WI38 (cell line): ENCODE measurements at regions not wholly inside any gene's neighbourhood (a gene's known extent, or its start where the extent isn't known, plus 50 kb on each side); places are given as distances from the start of the nearest gene placed in this dataset.

Experiments used
- H3K4me3 ChIP-seq: 2 replicates; pipeline ENCODE4 v1.5.1; 2011; ENCODE audit warnings: low read depth, mild to moderate bottlenecking, control low read depth, low read length
- TF ChIP-seq, protein P1 (sequence below): IDR thresholded peaks from 2 replicates; pipeline ENCODE4 v1.5.1; 2012; ENCODE audit warnings: low read depth, mild to moderate bottlenecking, control low read depth, low read length

DNA sequence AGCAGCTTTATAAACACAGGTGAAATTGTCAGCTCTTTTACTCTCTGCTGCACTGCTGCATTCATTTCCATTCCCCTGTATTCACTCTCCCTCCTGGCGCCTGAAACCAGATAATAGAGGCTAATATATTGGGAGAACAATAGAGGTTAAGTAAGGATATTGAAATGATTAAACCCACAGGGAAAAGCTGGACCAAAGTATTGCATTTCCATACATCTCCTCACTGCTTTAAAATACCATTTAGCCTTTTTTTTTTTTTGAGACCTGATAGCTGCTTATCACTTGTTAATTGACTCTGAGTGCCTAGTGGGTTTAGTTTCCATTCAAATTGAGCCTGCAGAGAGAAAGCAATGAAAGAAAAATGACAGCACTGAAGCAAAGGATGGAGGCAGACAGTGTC is 540.5 kb upstream of the IMPG1 start:
- TF ChIP-seq, protein P1, sequence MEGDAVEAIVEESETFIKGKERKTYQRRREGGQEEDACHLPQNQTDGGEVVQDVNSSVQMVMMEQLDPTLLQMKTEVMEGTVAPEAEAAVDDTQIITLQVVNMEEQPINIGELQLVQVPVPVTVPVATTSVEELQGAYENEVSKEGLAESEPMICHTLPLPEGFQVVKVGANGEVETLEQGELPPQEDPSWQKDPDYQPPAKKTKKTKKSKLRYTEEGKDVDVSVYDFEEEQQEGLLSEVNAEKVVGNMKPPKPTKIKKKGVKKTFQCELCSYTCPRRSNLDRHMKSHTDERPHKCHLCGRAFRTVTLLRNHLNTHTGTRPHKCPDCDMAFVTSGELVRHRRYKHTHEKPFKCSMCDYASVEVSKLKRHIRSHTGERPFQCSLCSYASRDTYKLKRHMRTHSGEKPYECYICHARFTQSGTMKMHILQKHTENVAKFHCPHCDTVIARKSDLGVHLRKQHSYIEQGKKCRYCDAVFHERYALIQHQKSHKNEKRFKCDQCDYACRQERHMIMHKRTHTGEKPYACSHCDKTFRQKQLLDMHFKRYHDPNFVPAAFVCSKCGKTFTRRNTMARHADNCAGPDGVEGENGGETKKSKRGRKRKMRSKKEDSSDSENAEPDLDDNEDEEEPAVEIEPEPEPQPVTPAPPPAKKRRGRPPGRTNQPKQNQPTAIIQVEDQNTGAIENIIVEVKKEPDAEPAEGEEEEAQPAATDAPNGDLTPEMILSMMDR: no peak
- H3K4me3 ChIP-seq: no peak overlapping the region

DNA sequence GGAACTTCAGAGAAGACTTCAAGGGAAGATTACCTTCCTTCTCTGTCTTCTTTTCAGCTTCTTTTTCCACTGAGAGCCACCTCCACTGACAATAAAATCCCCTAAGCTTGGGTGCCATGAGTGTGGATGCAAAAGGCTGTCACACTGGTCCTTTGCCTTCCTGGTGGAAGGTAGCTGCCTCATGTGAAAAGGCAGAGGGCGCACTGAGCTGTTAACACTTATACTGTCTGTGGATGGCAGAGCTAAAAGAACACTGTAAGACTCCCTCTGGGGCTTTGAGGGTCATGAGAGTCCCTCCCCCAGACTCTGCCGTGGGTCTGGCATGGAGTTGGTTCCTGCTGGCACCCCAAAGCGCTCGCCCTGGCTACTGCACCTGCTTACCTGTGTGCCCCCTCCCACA is 536.7 kb upstream of the IMPG1 start:
- TF ChIP-seq, protein P1: no peak
- no peak overlapping the region for H3K4me3 ChIP-seq

DNA sequence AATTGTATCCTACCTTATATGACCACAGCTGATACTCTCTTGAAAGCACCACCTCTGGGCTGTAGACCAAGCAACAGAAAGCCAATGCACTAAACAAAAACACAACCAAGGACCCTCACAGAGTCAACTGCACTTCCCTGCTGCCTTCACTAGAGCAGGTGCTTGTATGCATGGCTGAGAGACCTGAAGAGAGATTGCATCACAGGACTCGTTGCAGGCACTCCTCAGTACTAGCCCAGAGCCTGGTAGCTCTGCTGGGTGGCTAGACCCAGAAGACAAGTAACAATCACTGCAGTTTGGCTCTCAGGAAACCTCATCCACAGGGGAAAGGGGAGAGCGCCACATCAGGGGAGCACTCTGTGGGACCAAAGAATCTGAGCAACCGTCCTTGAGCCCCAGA is 521.6 kb upstream of the IMPG1 start:
- TF ChIP-seq, protein P1: no peak
- H3K4me3 ChIP-seq: no peak overlapping the region

DNA sequence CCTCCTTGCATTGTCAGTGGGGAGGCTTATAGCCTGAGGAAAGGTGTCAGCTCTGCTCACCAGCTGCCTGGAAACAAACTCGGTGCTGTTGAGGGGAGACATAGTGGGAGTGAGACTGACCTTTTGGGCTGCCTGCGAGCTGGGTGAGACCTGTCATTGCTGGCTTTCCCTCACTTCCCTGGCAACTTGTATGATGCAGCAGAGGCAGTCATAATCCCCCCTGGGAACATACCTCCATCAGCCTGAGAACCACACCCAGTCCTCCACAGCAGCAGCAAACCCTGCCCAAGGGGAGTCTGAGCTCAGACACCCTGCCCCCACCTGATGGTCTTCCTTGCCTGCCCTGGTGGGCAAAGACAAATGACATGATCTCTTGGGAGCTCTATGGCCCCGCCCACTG is 521.2 kb upstream of the IMPG1 start:
- no peak overlapping the region for H3K4me3 ChIP-seq
- TF ChIP-seq, protein P1: no peak

DNA sequence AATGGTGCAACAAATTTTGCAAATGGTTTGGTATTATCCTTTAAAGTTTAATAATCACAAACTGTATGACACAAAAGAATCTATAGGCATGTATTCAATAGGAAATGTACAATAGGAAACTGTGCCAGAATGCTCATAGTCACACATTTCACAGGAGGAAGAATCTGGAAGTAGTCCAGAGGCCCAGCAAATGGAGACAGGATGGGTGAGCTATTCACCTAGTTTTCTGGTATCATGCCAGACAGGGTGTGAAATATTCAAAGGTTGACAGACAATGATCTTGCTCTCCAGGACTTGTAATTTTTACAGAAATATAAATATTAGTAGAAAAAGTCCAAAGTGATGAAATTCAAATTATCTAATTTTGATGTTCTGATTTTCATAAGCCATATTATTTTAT is 520.1 kb upstream of the IMPG1 start:
- H3K4me3 ChIP-seq: no peak overlapping the region
- TF ChIP-seq, protein P1: no peak

DNA sequence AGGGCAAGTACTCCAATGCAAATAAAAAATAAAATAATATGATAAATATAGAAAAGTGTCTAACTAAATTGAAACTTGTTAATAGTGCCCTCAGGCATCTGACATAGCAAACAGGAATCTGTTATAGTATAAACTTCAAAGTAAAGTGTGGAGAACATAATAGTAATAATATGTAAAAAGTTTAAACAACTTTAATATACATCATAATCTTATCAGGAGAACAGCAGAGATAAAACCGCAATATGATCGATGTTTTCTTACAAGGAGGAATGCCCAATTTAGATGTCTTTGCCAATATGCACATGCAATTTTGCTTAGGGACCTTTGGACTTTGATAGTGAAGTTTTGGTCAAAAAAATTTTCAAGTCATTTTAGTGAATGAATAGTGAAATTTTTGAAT is 514.8 kb upstream of the IMPG1 start:
- no peak overlapping the region for H3K4me3 ChIP-seq
- TF ChIP-seq, protein P1: no peak

DNA sequence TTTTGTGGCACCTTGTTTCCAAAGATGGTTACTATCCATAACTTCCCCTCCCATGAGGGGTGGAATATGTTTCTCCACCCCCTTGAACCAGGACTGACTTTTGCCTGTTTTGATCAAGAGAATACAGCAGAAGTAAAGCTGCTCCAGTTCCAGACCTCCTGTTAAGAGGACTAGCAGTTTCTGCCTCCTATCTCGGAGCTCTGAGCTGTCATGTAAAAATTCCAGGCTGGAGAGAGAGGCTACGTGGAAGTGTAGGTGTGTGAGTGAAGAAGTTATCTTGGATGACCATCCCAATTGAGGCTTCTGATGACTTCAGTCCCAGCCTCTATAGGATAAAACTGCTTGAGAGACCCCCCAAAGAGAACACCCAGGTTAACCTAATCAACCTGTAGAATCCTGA is 511.7 kb upstream of the IMPG1 start:
- no peak overlapping the region for H3K4me3 ChIP-seq
- TF ChIP-seq, protein P1: no peak
